HG02884 (cell line): ENCODE measurements at regions not wholly inside any gene's neighbourhood (a gene's known extent, or its start where the extent isn't known, plus 50 kb on each side); places are given as distances from the start of the nearest gene placed in this dataset.

Experiments
- ATAC-seq: cut with Tn5 transposase; IDR thresholded peaks from one replicate; pipeline ENCODE4 v1.9.1; 2021; ENCODE audit warnings: mild to moderate bottlenecking, moderate library complexity; ENCODE audit not compliant: unreplicated experiment

DNA sequence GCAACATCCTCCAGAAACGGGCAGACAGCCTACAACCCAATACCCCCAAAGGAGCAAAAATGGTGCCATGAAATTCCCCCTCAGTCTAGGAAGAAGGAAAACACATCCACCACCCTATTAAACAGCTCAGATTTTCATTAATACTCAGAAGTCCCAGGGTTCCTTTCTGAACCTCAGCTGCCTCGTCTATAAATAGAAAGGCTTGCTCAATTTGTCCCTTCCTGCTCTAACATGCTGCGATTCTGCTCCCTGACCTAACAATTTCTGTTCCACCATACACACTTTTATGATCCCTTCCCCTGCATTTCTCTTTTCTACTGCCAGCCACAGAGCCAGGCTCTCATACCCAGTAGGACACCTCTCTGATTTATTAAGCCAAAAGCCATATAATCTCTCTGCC lies 68.1 kb downstream of the MTERF1 start:
- no peak for ATAC-seq

DNA sequence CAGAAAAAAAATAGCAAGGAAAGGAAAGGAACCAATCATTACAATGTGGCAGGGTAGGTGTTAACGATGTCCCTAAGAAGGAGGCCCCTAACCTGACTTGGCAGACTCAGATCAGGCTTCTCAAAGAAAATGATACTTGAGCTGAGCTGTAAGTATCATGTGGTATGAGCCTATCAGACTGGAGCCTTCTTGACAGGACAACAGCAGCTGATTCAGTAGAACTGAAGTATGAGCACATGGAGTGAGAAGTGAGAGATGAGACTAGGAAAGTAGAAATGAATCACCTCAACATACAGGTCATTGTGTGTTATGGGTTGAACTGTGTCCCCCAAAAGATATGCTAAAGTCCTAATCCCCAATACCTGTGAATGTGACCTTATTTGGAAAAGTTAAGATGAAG lies 66.3 kb downstream of the MTERF1 start:
- peak; percentile 76 for ATAC-seq
